ENCODE measurements at regions not wholly inside any gene's neighbourhood (a gene's known extent, or its start where the extent isn't known, plus 50 kb on each side); places are given as distances from the start of the nearest gene placed in this dataset.
A peak's percentile ranks its signal among the peaks of the same experiment; 100 is the strongest.

DNA sequence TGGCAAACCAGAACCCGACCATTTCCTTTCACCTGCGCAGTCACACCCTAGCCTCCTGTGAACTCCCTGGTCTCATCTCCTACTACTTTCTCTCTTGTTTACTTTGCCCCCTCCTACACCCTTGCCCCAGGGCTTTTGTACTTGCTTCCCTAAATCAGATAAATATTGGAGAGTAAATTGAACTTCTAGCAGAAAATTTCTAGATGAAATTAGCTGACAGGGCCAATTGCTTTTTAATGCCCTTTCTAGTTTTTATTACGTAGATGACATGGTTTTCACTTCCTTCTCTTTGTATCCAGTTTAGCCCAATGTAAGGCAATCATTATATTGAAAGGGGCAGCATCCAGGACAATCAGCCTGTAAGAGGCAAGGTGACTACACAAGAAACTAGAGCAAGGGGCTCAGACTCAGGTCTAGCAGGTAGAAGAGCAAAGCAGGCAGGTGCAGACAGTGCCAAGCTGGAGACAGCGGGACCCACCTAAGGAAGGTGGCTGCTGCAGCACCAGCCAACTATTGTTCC, 56.2 kb upstream of the TOPAZ1 start:
- WGBS, 2 experiments (ENCODE audit: extremely low coverage in 2 of 2, insufficient read length in 1 of 2) = no CpG with 5 or more reads among the region's 4 CpGs
- ChIA-PET POLR2A (ENCODE audit: unreplicated experiment) (no interaction called here), CTCF (no interaction called here)
- no peak for DNase-seq
- Histone ChIP-seq H4K91ac (ENCODE audit: insufficient read depth, low read depth, low read length) (no peak overlapping the region), H3K9me1 (ENCODE audit: insufficient read depth, low read length) (no peaks in the 10 kb centered on the region), H3K79me1 (ENCODE audit: low read depth in 1 of 2, low read length in 2 of 2) (no peaks in the 10 kb centered on the region), H3K9ac (ENCODE audit: low read depth, low read length) (no peak overlapping the region), H3K27ac (ENCODE audit: insufficient read depth, low read length) (no peak overlapping the region), H3K4ac (ENCODE audit: low read depth, low read length) (no peak overlapping the region), H3K4me1 (ENCODE audit: control insufficient read depth, insufficient read depth, low read length) (no peaks in the 10 kb centered on the region), H2BK20ac (ENCODE audit: low read depth, low read length) (no peak overlapping the region), H2AK9ac (replicated peaks; ENCODE audit: low read depth, low read length, poor library complexity) (no peak overlapping the region), H4K5ac (ENCODE audit: low read depth, low read length) (no peak overlapping the region), H2AK5ac (ENCODE audit: low read depth, low read length) (no peak overlapping the region), H3K9me3 (ENCODE audit: control insufficient read depth, insufficient read depth, low read length) (no peaks in the 10 kb centered on the region), H3K23ac (ENCODE audit: low read depth, low read length) (no peak overlapping the region), H4K20me1 (ENCODE audit: insufficient read depth, low read length) (no peaks in the 10 kb centered on the region), H3K27me3 (ENCODE audit: control insufficient read depth, insufficient read depth, low read length) (no peaks in the 10 kb centered on the region), H3K4me3 (ENCODE audit: insufficient read depth, low read depth, low read length) (no peak overlapping the region), H3K36me3 (ENCODE audit: control insufficient read depth, insufficient read depth, low read length) (no peaks in the 10 kb centered on the region), H4K8ac (ENCODE audit: low read depth in 2 of 2, low read length in 2 of 2) (no peak overlapping the region), H2BK15ac (ENCODE audit: low read depth, low read length) (no peak overlapping the region), H2AFZ (replicated peaks; ENCODE audit: low read length, poor library complexity) (no peak overlapping the region), H3K14ac (replicated peaks; ENCODE audit: low read depth, low read length) (no peak overlapping the region), H3K4me2 (ENCODE audit: low read depth, low read length) (no peak overlapping the region), H2BK120ac (ENCODE audit: low read depth, low read length) (no peak overlapping the region), H3K18ac (ENCODE audit: low read depth, low read length) (no peak overlapping the region), H2BK5ac (ENCODE audit: low read depth, low read length, poor library complexity, severe bottlenecking) (no peak overlapping the region), H3K56ac (ENCODE audit: extremely low read depth, insufficient read depth, low read length) (no peak overlapping the region)
- intact Hi-C loops (cut with micrococcal nuclease) (no loop called here), dilution Hi-C loops (cut with HindIII; ENCODE audit: low sequenced_read_pairs, unreplicated experiment) (no loop called here), in situ Hi-C loops (cut with MboI; ENCODE audit: low sequenced_read_pairs) (loop anchor here (25.0 kb wide), 1 partner anchor 1223 kb away; no protein-coding TSS in a partner anchor)
- no TSS peak for BruUV-seq (replicated peaks)
- ATAC-seq (ENCODE audit: low read depth) = no peak
- TF ChIP-seq MAFK (IDR thresholded peaks at IDR 0.05; ENCODE audit: low read depth, low read length) (0 out of 2 replicates have a peak, but pooled peaks have one; percentile 9), MXI1 (IDR thresholded peaks at IDR 0.05; ENCODE audit: borderline replicate concordance, low read depth, low read length) (no peak)

Data from IMR-90 (cell line).